ENCODE measurements at regions not wholly inside any gene's neighbourhood (a gene's known extent, or its start where the extent isn't known, plus 50 kb on each side); places are given as distances from the start of the nearest gene placed in this dataset.

DNA sequence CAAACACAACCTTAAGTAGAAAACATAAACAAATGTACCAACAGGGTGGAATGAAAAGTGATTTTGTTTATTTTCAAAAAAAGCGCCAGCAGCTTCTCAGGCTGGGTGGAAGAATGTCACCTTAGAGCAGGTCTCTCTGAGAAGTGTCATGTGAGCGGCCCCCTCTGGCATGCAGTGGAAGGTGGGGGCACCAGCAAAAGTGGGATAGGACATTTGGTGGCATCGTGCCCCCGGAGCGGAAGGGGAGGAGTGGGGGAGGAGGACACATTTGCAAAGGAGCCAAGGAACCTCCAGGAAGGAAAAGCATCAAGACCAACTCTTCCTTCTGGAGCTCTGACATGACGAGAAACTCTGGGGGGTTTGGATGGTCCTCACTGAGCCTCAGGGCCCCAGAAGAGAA lies 635.3 kb downstream of the UQCRFS1 start:
- dilution Hi-C loops (cut with MboI; ENCODE audit: extremely low pct_ligation_motif_present, low sequenced_read_pairs) (no loop called here), intact Hi-C loops (cut with micrococcal nuclease) (no loop called here)
- Histone ChIP-seq H3K9ac (replicated peaks; ENCODE audit: extremely low read depth, insufficient read depth, low read length) (no peak overlapping the region), H3K9me3 (replicated peaks; ENCODE audit: control insufficient read depth, insufficient read depth, low read length) (peaks cover 3% of the 10 kb centered on the region), H3K4me3 (replicated peaks in 1 of 3; ENCODE audit: insufficient read depth in 1 of 3, low read depth in 1 of 3, low read length in 3 of 3) (no peak overlapping the region), H3K36me3 (ENCODE audit: control insufficient read depth in 2 of 2, extremely low read depth in 1 of 2, insufficient read depth in 2 of 2, low read length in 2 of 2) (no peaks in the 10 kb centered on the region), H4K20me1 (replicated peaks; ENCODE audit: control insufficient read depth, extremely low read depth, insufficient read depth, low read length) (no peaks in the 10 kb centered on the region), H2AFZ (ENCODE audit: low read depth, low read length) (no peak overlapping the region), H3K79me2 (ENCODE audit: control insufficient read depth, insufficient read depth, low read length) (no peaks in the 10 kb centered on the region), H3K4me2 (ENCODE audit: insufficient read depth, low read length) (no peak overlapping the region), H3K27me3 (ENCODE audit: control insufficient read depth in 2 of 2, insufficient read depth in 2 of 2, low read length in 2 of 2) (no peaks in the 10 kb centered on the region), H3K27ac (ENCODE audit: insufficient read depth, low read depth, low read length) (no peak overlapping the region), H3K9me1 (replicated peaks; ENCODE audit: control insufficient read depth, extremely low read depth, insufficient read depth, low read length) (no peaks in the 10 kb centered on the region), H3K4me1 (ENCODE audit: control insufficient read depth, extremely low read depth, insufficient read depth, low read length) (no peaks in the 10 kb centered on the region)
- CTCF ChIA-PET, result no interaction called here
- no peak for FAIRE-seq
- no peak for DNase-seq (ENCODE audit: low read depth, low spot score)
- TF ChIP-seq POLR2A (IDR thresholded peaks at IDR 0.05; ENCODE audit: low read depth, low read length) (no peak), EZH2 (IDR thresholded peaks at IDR 0.05; ENCODE audit: borderline replicate concordance, low read depth, low read length, severe bottlenecking) (no peak), CTCF (IDR thresholded peaks at IDR 0.05; ENCODE audit: extremely low read depth in 1 of 2, insufficient read depth in 1 of 2, low read depth in 1 of 2, low read length in 2 of 2) (no peak), MYC (IDR thresholded peaks at IDR 0.05; ENCODE audit: low read depth, low read length) (no peak), GATA2 (IDR thresholded peaks at IDR 0.05; ENCODE audit: insufficient read depth, insufficient read length, low read depth, low read length) (no peak), POLR2AphosphoS5 (IDR thresholded peaks at IDR 0.05; ENCODE audit: insufficient read depth, low read depth, low read length) (no peak), JUN (IDR thresholded peaks at IDR 0.05; ENCODE audit: borderline replicate concordance, insufficient read depth, insufficient read length, low read depth) (no peak), FOS (IDR thresholded peaks at IDR 0.05; ENCODE audit: borderline replicate concordance, insufficient read depth, low read length) (no peak)
- TF ChIP-seq, protein P1, sequence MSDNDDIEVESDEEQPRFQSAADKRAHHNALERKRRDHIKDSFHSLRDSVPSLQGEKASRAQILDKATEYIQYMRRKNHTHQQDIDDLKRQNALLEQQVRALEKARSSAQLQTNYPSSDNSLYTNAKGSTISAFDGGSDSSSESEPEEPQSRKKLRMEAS (IDR thresholded peaks at IDR 0.05; ENCODE audit: insufficient read depth, insufficient read length), result no peak
- BruUV-seq (replicated peaks), result no TSS peak
- POLR2A ChIA-PET, result no interaction called here

All from endothelial cell of umbilical vein (primary cell).